ENCODE measurements at regions not wholly inside any gene's neighbourhood (a gene's known extent, or its start where the extent isn't known, plus 50 kb on each side); places are given as distances from the start of the nearest gene placed in this dataset.

DNA sequence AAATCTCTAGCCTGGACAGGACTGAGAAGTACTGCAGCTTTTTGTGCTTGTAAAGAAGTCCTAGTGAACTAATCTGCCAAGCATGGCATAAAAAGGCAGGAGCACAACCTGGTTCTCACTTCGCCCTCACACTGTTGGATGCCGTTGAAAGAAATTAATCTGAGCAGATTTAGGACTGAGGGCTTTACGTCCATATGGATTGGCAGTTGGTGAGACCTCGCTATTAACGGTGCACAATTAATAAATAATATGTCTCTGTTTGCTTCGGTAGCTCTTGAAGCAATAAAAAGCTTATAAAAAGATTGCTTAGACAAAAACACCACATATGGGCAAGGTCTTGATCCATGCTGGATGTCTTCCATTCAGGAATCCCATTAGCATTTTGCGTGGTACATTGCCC lies 185.6 kb upstream of the EPHA7 start:
- no peak for FAIRE-seq

DNA sequence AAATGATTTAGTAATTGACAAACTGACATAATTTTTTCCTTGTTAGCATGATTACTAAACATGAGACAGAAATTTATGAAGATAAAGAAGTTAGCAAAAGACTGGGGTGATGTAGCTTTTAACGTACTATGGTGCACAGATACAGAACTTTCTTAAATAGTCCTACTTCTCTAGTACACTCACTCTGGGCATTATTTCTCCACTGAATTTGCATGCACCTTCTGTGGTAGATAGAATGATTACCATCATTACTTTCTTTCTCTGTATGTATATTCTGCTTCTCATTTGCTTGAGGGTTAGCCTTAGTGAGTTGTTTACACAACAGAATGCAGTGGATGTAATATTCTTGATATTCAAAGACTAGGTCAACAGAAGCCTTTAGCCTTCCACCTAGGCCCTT lies 173.1 kb upstream of the EPHA7 start:
- no peak for FAIRE-seq

DNA sequence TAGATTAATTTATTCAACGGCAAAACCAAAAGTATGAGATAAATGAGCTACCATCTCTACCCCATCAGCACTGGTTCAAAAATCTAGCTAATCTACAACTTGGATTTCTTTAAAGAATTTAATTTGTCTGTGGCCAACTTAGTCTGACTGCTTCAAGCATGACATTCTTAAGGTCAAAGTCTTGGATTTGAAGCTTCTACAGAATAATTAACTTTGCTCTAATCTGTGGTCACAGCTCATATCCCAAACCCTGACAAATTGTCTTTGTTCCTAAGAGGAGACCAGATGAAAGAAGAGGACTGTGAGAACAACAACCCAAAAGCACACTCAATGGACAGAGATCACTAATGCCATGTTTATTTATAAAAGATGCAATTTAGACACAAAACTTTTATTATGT lies 166.9 kb upstream of the EPHA7 start:
- no peak for FAIRE-seq

DNA sequence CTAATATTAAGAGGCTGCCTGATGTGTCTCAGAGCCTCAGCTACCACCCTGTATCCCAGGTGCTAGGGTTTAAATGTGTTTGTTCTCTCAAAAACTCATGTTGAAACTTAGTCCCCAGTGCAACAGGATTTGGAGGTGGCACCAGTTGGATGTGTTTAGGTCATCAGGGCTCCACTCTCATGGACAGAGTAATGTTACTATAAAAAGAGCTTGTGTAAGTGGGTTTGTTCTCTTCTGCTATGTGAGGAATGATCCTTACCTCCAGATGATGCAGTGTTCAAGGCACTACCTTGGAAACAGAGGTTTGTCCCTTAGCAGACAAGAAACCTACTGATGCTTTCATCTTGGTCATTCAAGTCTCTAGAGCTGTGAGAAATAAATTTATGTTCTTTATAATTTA lies 164.9 kb upstream of the EPHA7 start:
- no peak for FAIRE-seq

DNA sequence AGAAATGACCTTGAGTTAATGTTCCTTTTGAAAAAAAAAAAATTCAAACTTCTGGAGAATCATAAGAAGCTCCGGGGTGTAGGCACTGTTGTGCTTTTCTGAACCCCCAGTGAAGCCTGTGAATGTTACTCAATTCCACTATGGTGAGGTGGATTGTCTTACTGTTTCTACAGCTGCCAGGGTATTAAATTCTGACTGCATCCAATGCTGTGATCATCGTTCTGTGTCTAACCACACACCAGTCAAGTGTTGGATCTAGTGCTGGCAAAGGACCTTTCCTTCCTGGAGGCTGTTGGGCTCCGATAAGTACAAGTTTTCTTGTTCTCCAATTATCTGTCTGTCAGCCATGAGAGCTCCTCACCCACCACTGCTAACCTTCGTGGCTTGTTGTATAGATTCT lies 162.0 kb upstream of the EPHA7 start:
- no peak for FAIRE-seq

DNA sequence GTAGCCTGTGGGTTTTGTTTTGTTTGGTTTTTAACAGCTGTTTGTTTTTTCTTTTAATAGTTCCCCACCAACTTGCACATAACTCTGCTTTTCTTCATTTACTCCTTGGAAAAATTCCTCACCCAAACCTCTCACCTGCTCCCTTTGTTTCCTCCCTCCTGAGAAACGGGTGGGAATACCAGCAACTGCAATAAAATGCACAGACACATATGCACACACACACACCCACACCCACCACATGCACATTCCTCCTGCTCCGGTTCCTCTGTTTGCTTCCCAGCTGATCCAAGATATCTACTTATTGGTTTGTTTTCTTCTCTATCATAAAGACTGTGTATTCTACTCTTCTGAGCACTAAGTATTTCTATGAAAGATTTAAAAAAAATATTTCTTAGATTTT lies 161.1 kb upstream of the EPHA7 start:
- FAIRE-seq, result no peak

DNA sequence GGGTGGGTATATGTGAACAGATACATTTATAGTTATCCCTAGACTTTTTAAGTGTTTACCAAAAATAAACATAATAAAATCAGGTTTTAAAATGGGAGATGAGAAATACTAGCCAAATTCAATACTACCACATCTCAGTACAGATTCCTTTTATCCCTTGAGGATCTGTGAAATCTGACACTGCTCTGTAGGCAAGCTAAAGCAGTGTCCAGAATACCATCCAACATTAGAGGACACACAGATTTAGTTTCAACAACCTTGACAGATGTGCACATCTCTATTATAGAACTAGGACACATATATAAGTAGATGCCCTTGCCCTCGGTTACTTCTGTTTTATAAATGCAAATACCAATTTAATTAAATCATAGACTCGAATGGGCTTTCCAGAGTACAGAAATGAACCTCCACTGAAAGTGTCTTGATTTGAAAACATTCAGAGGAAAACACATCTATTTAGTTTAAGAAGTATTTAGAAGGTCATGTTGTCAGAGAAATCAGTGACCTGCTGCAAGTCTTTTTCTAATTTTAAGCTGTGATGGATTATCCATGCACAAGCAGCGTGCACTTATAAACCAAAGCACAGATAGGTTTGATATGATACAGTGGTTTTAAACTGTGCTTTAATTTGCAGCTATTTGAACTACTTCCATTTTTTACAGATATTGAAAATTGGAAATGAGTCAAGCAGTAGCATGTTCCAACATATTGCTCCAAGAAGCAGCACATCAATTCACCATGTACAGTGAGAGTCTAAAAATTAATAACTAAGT lies 156.3 kb upstream of the EPHA7 start:
- FAIRE-seq, result no peak

DNA sequence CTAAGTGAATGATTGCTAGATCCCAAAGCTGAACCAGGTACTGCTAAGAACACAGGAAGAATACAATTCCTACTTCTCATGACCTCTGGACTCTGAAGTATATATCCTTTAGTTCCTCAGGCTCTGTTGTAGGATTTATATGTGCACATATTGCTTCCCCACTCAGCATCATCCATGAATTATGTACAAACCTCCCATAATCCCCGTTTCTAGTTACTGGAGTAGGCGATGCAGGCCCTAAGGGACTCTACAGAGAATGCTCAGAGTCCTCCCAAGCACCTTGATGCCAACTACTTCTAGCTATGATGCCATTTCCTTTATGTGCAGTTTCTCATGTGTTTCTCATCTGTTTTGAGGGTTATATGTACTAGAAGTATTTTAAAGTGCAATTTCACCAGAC lies 154.9 kb upstream of the EPHA7 start:
- no peak for FAIRE-seq

DNA sequence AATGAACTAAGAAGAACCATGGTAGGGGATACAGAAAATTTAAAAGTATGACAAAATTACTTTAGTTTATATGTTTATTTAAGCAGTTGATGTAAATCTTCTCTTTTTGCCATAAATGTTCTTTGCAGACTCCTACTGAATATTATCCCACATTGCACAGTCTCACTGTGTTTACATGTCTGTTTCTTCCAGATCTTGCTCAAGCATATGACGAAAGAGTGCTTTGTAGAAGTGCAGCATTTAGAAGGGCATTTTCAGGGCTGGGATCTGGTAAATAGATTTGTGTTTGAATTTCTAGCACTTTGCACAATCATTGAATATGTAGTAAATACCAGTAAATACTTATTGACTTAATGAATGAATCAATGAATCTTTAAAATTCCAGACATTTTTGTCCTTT lies 152.0 kb upstream of the EPHA7 start:
- FAIRE-seq, result no peak

DNA sequence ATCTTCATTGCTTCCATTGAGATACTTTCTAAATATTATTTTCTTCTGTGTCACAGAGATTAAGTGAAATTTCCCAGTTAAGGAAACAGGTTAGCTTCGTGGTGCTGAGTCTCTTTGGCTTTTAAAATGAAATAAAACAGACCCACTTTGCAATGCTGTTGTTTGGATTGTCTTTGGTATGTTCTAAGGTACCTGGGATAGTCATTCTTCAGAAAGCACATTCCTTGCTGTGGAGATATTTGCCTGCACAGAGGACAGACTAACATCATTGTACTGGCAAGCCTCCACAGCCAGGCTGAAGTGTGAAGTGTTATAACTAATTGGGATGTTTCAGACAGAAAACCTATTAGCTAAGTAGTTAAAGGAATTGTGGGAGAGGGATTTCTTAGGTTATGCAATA lies 148.8 kb upstream of the EPHA7 start:
- FAIRE-seq, result no peak

DNA sequence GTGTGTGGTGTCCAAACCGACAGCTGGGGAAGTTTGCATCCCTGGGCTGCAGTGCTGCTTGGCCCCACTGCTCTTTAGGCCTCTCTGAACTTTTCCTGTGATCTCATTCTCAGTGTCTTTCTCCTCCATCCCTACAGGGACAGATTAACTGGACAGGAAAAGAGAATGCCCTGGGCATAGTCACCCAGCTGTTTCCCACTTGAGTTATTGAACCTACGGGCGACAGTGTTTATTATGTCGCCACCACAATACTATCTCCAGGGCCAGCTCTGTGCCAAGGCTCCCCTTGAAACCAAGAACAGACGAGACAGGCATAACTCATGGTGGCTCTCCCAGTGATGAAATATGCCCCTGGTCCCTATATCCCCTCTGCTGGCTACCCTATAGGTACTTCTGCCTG lies 147.8 kb upstream of the EPHA7 start:
- no peak for FAIRE-seq

DNA sequence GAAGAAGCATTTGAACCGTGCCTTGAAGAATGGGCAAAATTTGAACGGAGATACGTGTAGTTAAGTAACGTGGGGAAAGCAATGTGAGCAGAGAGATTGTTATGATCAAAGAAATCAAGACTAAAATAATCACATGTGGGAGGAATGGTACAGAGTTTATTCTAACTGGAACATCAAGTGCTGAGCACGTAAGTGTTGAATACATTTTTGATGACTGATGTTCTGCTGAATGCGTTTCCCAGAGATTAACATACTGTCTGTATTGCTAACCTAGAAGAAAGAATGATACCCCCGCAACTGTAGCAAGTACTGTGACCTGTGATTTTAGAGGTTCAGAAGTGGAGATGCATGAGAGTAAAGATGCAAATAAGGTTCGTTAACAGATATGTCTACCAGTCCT lies 146.9 kb upstream of the EPHA7 start:
- FAIRE-seq, result no peak

DNA sequence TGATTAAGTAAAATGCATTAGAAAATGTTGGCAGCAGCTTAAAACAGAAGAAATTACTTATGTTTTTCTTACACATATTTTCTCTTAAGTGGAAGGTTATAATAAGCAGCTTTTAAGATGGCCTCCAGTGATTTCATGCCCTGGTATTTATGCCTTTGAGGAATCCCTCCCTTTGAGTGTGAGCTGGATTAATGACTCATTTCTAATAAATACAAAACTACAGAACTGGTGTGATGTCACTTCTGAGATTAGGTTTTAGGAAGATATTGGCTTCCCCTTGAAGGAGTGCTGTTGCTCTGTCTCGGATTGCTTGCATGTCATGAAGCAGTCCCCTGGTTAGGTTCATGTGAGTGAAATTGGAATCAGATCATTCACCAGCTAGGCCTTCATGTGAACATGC lies 143.2 kb upstream of the EPHA7 start:
- FAIRE-seq, result no peak

DNA sequence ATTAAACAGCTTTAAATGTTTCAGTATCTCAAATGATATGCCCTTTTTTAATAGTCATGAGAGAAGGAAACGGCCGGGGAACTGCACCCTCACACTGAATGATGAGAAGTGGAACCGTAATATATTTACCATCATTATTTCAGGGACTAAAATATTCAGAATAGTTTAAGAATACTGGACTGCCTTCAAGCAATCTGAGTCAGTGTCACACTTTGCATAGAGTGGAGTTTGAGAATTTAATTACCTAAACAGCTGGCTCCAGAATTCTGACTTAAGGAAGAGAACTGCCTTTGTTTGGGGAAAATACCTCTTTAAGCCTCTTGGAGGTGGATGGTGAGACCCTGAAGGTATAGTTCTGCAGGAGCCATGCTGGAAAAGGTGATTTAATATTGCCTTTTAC lies 135.9 kb upstream of the EPHA7 start:
- FAIRE-seq, result no peak

DNA sequence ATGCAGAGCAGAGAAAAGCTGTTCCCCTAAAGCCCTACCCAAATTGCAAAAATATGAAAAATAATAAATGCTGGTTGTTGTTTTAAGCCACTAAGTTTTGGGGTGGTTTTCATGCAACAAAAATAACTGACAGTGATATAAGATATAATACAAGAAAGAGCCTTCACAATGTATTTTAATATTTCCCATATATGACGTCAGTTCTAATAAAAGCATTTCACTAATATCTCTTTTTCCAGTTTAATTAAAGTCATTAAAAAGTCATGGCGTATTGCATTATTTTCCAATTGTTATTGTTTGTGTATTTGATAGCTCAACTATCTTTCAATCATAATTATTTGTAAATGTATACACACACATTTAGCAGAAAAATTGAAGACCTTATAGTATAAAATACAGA lies 134.7 kb upstream of the EPHA7 start:
- FAIRE-seq, result no peak

DNA sequence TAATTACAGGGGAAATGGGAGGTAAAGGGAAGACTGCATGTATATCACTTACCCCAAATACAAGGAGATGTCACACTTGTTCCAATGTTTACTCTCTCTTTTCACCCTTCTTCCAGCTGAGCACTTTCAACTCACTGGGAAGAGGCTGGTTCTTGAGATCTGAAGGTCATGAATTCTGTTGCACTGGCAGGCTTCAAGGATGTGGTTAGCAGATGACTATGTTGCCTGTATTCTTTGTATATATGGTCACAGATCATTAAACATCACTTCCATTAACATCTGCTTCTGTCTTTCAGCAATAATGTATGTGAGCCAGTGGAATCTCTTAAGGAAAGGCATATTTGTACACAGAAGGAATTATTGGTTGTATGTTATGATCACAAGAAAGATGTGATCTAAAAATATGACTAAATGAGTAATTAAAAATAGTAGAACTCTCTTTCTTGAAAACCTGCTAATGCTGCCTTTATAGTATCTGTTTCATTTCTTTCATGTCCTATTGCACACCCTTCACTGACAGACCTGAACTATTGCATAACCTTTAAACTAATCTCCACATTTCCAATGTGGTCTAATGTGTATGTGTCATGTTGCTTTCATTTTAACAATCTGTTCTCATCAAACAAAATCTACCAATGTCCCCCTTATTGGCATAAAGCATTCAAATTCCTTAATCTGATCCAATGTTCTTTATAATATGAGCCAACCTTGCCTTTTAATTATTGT lies 131.4 kb upstream of the EPHA7 start:
- no peak for FAIRE-seq

DNA sequence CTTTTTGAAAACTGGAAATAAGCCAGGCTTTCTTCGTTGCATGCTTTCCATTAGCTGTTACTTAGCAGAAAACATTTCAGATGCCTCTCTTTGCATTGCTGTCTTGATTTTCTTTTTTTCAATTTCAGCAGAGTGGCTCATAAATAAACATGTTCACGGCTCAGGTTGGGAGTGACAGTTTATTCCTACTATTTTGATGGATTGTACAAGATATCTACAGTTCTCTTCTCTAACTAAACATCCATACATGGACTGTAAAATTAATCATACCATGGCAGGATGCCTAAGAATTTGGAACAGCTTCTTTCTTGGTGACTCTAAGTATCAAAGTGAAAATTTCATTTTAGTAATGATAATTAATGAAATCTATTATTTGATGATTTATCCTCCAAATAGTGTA lies 130.5 kb upstream of the EPHA7 start:
- FAIRE-seq, result no peak

DNA sequence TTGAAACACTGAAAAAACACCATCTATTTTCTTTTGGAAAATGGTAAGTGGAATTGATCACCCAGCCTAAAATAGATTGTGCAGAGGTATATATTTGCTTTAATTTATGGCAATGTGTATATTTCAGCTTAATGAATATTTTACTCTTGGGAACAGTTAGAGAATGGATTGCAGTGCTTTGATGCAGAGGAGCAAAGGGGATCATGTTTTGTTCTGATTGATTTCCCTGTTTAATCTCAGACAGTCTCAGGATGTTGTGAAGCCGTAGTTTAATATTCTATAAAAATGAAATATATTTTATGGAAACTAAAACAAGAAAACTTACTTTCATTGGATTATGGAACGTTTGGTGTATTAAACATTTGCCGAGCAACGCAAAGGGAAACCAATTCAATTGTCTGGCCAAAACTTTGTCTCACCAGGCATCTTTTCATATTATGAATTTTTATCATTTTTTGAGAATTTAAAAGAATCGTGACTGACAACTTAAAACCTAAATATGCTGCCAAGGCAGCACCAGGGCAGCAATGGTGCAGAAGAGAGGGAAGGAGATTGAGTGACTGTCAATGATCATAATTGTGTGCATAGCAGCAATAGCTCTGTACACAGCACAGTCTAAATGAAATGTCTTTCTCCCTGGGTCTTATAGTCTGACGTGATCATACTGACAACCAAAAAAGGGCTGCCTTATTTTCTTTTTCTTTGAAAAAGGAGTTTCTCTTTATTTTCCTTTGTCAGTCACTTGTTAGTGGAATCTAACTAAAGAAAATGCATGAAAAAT lies 105.5 kb upstream of the EPHA7 start:
- no peak for FAIRE-seq

DNA sequence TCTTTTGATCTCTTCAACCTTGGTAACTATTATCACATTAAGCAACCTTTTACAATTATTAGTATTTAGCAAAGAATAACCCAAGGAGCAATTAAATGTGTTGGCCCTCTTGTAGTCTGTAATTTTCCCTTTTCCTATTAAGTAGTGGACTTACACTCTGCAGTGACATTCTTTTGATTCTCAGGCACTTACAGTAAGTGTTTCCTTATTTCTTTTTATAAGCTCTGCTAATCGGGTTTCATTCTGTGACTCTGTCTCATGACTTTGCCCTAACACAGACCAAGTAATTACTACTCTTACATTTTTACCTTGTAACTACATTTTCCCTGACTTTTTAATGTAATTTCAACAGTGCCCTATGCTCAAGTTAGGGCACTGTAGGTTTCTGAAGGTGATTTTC lies 104.0 kb upstream of the EPHA7 start:
- FAIRE-seq, result no peak

DNA sequence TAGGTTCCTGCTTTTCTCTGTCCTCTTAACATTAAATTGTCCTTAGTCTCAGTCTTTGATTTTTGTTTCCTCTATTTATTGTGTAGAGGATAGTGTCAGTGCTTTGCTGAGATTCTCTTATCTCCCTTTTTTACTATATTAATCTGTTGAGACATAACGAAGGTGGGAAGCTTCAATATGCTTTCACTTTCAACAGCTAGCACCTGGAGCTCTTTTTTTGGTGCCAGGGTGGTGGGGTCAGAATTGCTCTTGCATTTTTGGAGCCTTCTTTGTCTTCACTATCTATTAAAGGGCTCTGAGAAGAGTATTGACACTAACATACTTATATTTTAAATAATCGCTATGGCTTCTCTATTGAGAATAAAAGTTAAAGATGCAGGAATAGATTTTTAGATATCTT lies 97.1 kb upstream of the EPHA7 start:
- no peak for FAIRE-seq

DNA sequence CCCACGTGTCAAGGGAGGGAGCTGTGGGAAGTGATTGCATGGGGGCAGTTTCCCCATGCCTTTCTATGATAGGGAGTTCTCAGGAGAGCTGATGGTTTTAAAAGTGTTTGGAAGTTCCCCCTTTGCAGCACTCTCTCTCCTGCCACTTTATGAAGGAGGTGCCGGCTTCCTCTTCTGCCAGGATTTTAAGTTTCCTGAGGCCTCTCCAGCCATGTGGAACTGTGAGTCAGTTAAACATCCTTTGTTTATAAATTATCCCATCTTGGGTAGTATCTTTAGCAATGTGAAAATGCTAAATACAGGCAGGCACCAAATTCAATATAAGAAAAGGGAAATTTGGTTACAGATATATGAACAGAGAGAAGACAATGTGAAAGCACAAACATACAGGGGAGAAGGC lies 96.4 kb upstream of the EPHA7 start:
- no peak for FAIRE-seq

DNA sequence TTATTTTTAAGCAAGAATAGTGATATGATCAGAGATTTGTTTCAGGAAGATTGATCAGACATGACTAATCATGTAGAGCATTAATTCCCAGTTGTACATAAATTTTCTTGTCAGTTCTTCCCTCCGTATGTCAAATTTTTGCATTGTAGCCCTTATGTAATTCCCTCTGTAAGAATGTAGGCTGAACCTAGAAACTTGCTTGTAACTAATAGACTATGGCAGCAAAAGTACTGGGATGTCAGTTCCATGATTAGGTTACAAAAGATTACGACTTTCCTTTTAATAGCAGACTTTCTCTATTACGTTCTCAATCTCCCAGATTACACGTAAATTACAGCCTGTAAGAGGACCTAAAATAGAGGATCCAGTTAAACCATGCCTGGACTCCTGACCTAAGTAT lies 79.4 kb upstream of the EPHA7 start:
- no peak for FAIRE-seq

DNA sequence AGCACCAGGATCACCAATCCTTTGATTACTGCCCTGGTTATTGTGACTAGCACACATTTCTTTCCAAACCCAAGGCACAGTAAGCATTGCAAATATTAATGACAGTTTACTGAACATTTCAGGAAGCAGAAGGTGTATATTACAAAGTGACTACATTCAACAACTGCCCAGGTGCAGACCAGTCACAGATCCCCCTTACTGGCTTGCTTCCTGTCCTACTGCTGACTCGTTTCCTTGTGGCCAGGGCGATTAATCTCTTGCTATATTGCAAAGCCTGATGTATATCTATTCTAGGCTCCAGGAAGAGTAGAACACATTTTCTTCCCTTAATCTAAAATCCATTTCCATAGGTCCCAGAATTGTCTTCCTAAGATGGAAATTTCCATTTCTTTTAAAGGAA lies 77.2 kb upstream of the EPHA7 start:
- no peak for FAIRE-seq

DNA sequence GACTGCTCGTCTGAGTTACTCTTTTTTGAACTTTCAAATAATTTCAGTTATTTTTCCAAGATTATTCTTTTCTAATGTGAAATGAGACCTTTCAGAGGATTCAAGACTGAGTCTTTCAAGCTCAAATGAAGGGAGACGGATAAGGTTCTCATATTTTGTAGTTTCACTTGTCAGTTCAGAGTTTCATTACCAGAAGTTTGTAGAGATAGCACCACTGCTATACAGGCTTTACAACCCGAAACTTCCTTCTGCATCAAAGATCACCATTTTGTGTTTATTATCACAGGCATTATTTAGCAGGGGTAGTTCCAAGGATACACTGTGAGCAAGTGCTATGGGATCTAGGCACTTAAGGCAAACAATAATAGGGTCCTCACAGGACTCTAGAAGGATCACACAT lies 74.7 kb upstream of the EPHA7 start:
- FAIRE-seq, result no peak
